Left ventricle myocardium superior (tissue), 1 donor: ENCODE measurements at regions not wholly inside any gene's neighbourhood (a gene's known extent, or its start where the extent isn't known, plus 50 kb on each side); places are given as distances from the start of the nearest gene placed in this dataset.
"Not testable (repeated sequence)": the region's sequence is repeated elsewhere in the genome, so short reads cannot be mapped to it uniquely, and the experiment has no call there.

Experiments used
- ATAC-seq: fragments of 200-7000 bp; cut with Tn5 transposase; one replicate; pipeline ENCODE4 v1.9.1; 2020; ENCODE audit warnings: mild to moderate bottlenecking, moderate library complexity
- DNase-seq: peaks from one replicate; pipeline ENCODE4 v3.0.0-alpha.2; 2020
- intact Hi-C: fragments of 100-400 bp; cut with micrococcal nuclease; formaldehyde crosslinking; loops from one replicate; pipeline ENCODE4 v1.11.0; 2022
- donor health status: DM: no; HTN: yes; CAD: no; lungs with severe emphysema.

DNA sequence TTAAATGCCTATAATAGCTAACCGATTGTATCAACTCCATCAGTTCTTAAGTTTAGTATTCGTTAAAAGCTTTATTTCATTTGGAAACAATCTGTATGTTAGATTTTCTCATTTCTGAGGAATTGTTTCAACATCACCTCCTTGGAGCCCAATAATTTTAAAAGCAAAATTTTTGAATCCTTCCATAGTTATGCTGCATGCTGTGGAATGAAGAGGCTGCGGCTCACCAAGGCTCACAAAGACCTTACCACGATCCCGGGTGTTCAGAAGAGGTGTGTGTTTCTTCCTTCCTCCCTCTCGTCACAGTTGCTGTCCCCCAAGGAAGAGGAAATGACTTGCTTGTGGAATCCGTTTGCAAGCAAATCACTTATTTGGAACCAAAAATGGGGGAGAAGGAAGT is 143.8 kb downstream of the FGF1 start:
- DNase-seq: no peak
- ATAC-seq: no peak
- intact Hi-C loops: loop anchor here (10.0 kb wide), 2 partner anchors 117 to 217 kb away; partner anchors contain the start of gene SPRY4

DNA sequence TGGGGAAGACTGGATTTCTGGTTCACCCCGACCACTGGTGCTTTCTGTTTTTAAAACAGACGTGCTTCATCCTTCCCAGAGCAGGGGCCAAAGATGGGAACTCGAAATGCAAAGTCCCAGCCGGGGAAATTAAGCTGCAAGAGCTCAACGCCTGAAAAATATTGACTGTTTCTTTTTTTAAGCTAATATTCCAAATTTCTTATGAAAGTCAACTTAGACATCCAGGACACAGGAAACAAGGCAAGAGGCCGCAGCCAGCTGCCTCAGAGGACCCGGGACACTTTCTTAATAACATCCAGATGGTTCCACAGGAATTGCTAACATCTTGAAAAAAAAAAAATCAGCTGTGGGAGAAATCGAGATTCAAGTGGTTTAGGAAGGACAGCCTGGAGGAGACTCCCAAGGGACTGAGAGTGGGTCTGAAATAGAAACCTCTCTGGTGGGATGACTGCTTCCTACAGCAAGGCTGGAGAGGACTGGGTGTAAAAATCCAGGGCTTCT is 144.9 kb downstream of the FGF1 start:
- intact Hi-C loops: loop anchor here (10.0 kb wide), 2 partner anchors 116 to 216 kb away; partner anchors contain the start of gene SPRY4
- peak; percentile 79 for DNase-seq
- peak; percentile 89 for ATAC-seq

DNA sequence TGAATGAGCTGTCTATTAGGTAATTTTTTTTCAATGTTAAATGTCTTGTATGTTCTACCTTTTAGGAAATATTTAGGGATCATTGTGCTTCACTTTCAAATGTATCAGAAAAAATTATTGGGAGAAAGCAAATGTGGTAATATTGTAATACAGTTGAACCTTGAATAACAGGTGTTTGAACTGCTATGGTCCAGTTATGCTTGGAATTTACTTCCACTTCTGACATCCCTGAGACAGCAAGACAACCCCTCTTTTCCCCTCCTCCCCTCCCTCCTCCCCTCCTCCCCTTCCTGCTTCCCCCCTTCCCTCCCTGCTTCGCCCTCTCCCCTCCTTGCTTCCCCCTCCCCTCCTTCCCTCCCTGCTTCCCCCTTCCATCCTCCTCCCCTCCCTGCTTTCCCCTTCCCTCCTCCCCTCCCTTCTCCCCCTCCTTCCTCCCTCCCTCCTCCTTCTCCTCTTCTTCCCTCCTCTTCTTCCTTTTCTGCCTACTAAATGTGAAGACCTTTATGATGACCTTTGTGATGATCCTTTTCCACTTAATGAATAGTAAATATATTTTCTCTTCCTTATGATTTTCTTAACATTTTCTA is 146.6 kb downstream of the FGF1 start:
- DNase-seq (no peak), ATAC-seq (no peak)
- intact Hi-C loops: no loop called here

DNA sequence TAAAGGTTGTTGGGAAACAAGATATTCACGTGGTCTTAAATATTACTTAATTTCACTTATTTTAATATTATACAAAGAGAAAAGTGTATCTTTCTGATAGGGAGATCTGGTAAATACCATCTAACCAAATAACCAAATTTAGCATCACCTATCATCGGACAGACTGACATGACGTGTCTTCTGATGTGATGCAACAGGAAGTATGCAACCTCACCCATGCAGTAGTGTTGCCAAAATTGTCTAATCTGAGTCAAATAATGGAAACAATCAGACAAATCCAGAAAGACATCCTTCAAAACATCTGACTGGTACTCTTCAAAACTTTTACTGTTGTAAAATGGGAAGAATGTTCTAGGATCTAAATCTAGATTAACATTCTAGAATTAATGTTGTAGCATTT is 148.0 kb downstream of the FGF1 start:
- ATAC-seq (no peak), DNase-seq (no peak)
- intact Hi-C loops: no loop called here

DNA sequence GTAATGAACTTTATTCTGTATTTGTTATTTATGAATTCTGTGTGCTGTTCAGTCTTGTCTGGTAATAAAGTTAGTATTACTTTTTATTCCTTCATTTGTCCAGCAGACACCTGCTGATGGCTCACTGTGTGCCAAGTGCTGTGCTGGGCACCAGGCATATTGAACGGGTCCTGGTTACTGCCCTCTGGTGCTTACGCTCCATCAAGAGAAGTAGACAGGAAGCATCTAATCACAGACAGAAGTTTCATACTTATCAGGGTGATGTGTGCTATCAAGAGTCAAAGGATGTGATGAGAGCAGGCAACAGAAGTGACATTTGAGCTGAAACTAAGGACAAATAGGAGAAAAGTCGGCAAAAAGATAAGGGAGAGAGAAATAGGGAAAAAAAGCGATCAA is 153.1 kb downstream of the FGF1 start:
- DNase-seq (no peak), ATAC-seq (no peak)
- intact Hi-C loops: no loop called here

DNA sequence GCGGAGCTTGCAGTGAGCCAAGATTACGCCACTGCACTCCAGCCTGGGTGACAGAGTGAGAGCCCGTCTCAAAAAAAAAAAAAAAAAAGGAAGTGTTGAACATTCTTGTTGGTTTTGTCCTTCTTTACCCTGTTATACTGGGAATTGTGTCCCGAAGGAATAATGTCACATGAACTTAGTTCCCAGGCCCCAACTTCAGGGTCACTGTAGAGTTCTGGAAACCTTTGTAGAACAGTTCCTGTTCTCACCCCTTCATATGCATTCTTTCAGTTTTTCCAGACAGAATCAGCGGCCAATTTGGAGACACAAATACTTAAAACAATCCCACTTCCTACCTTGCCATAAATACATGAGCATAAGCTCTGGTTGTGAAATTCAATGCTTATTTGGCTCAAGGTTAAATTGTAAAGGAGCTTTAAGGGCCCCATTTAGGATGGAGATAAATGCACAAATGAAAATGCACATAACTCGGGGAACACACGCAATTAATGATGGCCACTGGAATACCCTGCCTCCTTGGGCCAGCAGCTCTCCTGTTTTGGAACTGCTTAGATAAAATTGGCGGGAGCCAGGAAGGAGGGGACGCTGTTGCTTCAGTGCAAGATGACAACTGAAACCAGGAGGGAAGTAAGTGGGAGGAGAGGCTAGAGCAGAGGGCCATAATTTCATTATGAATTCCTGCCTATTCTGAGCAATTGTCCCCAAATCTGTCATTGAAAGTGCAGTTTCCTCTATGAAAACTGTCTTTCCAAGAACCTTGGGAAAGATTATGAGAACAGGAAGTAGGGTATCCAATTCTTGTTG is 153.7 kb downstream of the FGF1 start:
- intact Hi-C loops: no loop called here
- ATAC-seq (peak; percentile 60), DNase-seq (no peak)

DNA sequence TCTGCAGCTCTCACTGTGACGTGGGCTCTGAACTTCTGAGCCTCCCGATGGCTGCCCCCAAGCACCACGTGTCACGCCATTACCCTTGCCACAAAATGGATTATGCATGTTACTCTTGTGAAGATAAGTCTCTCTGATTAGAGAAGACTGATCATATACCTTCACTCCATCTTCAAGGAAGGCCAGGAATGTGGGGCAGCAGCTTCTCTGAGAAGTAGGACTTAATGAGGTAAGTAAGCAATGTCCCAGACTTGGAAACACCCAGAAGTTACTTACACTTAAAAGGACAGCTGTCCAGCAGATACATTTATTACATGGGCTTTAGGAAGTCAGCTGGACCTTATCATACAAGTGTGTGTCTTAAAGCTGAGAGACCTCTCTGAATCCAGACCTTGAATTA is 155.0 kb downstream of the FGF1 start:
- intact Hi-C loops: no loop called here
- ATAC-seq (no peak), DNase-seq (no peak)

DNA sequence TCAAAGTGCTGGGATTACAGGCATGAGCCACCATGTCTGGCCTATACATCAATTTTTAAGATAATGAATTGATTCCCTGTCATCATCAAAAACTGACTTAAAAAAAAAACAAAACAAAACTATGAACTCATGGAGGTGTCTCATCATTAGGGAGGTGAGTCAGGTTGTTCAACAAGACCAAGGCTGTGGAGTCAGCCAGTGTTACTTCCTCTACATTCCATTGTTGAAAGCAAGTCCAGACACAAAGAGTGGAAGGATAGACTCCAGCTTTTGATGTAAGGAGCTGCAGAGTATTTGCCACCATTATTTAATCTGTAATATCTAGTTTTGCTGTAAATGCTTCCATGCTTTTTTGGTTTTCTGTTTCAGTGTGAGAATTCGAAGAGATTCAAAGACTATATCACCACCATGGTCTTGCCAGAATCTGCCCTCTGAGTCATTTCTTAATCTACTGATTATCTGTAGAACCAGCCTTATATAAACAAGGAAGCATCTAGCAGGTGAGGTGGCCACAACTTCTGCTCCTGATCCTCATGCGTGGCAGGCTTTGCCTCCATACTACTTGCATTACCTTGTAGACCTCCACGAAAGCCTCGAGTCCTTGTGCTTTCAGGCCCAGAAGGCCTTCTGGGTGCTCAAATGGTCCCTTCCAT is 156.1 kb downstream of the FGF1 start:
- intact Hi-C loops: no loop called here

DNA sequence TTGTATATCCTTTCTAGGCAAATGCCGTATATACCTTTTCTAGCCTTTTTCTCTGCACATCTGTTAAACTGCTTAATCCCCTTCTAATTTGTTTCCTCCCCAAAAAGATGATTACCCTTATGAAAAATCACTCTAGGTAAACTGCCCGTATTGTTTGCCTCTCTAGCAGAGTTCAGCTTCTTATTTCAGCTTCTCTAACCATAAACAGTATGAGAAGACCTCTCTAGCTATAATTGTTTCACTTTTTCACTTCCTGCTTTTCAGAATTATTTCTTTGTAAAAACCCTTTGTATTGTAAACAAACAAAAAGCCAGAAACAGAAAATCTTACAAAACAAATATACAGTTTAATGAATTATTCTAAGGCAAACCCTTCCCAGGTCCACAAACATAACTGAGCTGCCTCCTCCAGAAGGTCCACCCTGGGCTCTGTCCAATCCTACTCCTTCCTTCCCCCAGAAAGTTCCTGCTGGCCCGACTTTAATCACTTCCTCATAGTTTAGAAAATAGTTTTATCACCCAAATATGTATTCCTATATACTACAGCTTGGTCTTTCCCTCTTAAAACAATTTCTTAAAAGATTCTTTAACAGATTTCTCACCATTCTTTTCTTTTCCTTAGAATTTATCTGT is 158.1 kb downstream of the FGF1 start:
- intact Hi-C loops: no loop called here
- ATAC-seq (no peak), DNase-seq (no peak)

More for the DNA sequence above, 156.1 kb downstream of the FGF1 start:
- ATAC-seq (no peak), DNase-seq (no peak)

DNA sequence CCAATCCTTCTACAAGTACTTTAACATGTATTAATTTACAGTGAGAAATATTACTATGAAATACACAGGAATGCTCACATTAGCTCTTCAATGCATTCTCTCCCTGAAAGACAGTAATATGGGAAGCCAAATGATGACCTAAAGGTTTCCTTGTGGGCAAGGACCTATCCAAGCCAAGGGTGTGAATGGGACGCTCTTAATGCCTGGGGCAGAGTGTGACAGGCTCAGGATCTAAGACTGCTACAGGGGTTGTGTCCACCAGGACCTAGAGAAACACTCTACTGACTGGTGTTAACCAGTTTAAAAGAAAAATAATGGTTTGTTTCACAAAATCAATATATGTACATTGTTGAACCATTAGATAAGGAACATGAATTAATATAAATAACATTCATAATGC is 158.7 kb downstream of the FGF1 start:
- ATAC-seq (no peak), DNase-seq (no peak)
- intact Hi-C loops: no loop called here

DNA sequence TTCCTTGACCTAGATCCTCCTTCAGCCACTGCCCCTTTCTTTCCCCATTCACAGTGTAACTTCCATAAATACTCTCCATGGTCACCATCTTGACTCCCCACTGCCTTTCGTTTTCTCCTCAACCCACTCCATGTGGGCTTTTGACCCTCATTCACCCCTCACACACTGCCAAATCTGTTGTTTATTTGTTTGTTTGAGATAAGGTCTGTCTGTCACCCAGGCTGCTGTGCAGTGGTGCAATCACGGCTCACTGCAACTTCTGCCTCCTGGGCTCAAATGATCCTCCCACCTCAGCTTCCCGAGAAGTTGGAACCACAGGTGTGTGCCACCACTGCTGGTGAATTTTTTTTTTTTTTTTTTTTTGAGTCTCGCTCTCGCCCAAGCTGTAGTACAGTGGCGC is 162.9 kb downstream of the FGF1 start:
- DNase-seq: no peak
- intact Hi-C loops: no loop called here
- ATAC-seq: no peak

DNA sequence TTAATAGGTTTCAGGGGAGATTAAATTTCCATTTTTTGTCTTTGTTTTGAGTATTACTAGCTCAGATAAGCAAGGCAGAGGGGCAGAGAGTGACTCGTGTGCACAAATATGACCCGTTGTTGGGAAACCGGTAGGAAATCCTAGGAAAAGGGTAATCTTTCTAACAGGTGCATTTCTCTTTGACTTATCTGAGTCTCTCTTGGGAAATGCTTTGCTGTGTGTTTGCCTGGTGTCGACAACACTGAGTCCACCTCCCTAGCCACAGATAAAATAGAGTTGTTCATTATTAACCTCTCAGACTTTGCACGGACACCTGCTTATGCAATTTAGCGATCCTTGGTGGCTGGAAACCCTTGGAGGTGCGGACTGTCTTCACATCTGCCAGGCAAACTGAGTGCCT is 164.2 kb downstream of the FGF1 start:
- DNase-seq (no peak), ATAC-seq (no peak)
- intact Hi-C loops: no loop called here

DNA sequence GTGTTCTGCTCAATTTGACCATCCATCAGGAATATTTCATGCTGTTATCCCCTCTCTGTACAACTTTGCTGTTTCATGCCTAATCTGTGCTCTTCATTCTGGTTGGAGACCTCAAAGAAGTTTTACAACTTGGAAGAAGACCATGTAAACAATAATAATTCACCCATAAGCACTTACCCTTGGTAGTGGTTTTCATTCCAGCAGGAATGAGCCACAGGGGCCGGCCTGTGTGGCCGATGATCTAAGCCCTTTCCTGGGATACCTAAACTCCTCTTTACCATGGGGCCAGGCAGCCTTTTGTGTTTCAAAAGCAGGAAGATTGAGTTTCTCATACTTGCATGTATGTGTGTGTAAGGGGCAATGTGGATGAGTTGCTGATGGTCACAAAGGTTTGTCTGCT is 165.0 kb downstream of the FGF1 start:
- intact Hi-C loops: no loop called here
- ATAC-seq: no peak
- no peak for DNase-seq

DNA sequence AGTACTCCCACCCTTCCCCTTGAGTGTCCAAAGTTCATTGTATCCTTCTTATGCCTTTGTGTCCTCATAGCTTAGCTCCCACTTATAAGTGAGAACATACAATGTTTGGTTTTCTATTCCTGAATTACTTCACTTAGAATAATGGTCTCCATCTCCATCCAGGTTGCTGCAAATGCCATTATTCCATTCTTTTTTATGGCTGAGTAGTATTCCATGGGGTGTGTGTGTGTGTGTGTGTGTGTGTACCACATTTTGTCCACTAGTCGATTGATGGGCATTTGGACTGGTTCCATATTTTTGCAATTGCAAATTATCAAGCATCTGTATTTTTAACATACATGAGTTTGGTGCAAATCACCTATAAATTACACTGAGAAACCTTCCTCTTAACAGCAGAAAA is 166.0 kb downstream of the FGF1 start:
- intact Hi-C loops, DNase-seq, ATAC-seq: not testable (repeated sequence)

DNA sequence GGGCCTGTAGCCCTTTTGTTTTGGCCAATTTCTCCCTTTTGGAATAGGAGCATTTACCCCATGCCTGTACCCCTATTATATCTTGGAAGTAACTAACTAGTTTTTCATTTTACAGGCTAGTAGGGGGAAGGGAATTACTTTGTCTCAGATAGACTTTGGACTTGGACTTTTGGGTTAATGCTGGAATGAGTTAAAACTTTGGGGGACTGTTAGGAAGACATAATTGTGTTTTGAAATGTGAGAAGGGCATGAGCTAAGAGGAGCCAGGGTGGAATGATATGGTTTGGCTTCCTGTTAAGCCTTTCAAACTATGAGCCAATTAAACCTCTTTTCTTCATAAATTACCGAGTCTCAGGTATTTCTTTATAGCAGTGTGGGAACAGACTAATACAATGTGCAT is 168.1 kb downstream of the FGF1 start:
- ATAC-seq: no peak

DNA sequence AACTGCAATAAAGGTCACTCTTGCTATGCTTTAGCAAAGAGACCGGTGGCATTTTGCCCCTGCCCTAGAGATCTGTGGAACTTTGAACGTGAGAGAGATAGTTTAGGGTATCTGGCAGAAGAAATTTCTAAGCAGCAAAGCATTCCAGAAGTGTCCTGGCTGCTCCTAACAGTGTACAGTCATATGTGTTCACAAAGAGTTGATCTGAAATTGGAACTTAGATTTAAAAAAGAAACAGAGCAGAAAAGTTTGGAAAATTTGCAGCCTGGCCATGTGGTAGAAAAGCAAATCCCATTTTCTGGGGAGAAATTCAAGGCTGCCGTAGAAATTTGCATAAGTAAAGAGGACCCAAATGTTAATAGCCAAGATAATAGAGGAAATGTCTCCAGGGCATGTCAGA is 169.2 kb downstream of the FGF1 start:
- intact Hi-C loops: no loop called here
- no peak for DNase-seq
- no peak for ATAC-seq

More for the DNA sequence above, 168.1 kb downstream of the FGF1 start:
- no peak for DNase-seq
- intact Hi-C loops: no loop called here

DNA sequence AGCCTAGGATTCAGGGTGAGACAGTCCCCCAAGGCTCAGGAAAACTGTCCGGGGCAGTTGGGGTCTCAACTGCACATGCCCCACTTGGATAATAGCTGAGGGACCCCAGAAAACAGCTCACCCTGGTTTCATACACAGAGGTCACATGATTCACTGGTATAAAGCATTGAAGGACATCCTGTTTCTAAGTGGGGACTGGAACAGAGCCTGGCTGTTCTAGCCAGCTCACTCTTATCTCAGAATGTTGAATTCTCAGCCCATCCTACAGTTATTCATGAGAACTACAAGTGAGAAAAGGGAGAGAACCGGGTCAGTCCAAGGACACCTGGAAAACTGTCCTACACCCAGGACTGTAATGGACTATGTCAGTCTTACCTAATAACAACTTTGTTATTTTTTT is 170.9 kb downstream of the FGF1 start:
- DNase-seq (no peak), ATAC-seq (peak; percentile 48)
- intact Hi-C loops: no loop called here

DNA sequence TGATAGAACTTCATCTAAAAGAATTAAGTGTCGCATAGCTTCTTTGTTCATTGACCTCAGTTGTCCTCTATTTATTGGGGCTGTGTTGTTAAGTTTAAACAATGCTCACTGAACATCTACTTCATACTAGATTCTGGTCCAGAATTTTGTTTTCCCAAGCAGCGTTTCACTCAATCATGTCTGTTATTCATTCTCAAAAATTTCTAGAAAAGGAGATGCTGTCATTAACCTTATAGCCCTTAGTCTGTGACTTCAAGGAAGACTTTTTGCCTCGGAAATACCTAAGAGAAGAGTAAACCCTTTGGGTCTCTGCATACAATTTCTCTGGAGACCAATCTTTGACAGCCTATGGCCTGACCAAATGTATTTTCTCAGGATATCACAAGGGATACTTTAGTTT is 171.7 kb downstream of the FGF1 start:
- DNase-seq: no peak
- no peak for ATAC-seq
- intact Hi-C loops: no loop called here

DNA sequence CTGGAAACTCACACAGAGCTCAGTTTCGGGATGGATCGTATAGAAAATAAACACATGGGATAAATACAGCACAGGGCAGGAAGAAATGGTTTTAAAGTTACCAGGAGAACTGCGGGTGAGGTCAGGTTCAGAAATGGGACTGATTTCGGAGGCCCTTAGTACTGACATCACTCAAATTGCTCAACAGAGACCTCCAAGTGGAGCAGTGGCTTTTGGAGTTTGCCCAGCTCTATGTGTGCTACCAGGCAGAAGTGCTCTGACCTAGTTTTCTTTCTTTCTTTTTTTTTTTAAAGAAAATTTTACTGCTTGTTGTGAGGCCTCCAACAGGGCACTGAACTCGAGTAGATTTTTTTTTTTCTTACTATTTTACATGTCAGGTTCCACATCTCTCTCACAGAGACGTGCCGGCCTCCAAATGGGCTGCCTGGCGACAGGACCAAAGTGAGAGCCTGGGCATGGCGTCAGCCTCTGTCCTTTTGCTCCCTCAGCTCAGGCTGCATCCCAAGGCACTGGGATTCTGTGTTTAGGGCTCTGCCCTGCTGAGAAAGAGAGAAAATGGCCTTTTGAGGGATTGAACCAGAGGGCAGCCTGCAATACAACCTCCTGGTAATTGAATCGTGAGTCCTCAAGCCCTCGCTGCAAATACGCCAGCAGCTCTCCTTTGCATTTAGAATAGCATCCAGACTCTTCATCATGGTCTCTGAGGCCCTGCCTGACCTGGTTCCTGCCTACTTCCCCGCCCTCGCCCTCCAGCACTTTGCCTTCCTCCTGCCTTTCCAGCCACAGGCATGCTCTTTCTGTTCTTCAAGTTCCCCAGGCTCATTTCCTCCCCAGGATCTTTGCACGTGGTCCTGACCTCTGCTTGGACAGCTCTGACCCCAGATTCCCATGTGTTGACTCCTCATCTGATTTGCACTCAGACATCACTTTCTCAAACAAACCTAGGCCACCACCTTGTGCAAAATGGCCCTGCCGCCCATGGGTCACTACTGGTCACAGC is 173.5 kb downstream of the FGF1 start:
- intact Hi-C loops: no loop called here
- ATAC-seq: peak; percentile 93
- peak; percentile 35 for DNase-seq
